NB4 (cell line): ENCODE measurements at regions not wholly inside any gene's neighbourhood (a gene's known extent, or its start where the extent isn't known, plus 50 kb on each side); places are given as distances from the start of the nearest gene placed in this dataset.

Experiments
- DNase-seq: peaks from one replicate; pipeline ENCODE4 v3.0.0; 2010; ENCODE audit warnings: low read depth
- H3K4me3 ChIP-seq: one replicate; pipeline ENCODE4 v1.5.1; 2011; ENCODE audit warnings: mild to moderate bottlenecking, low read depth, low read length, moderate library complexity
- CTCF ChIP-seq: IDR thresholded peaks from one replicate; pipeline ENCODE4 v1.5.1; 2012; ENCODE audit warnings: low read depth, low read length
- MAX ChIP-seq: IDR thresholded peaks from 2 replicates; pipeline ENCODE4 v1.6.1; 2011; ENCODE audit warnings: low read depth, low read length
- MYC ChIP-seq: IDR thresholded peaks from 2 replicates; pipeline ENCODE4 v1.6.1; 2011; ENCODE audit warnings: low read depth, low read length
- POLR2A ChIP-seq: IDR thresholded peaks from 2 replicates; pipeline ENCODE4 v1.6.1; 2011; ENCODE audit warnings: mild to moderate bottlenecking; ENCODE audit not compliant: insufficient read length; ENCODE audit errors: extremely low read depth

DNA sequence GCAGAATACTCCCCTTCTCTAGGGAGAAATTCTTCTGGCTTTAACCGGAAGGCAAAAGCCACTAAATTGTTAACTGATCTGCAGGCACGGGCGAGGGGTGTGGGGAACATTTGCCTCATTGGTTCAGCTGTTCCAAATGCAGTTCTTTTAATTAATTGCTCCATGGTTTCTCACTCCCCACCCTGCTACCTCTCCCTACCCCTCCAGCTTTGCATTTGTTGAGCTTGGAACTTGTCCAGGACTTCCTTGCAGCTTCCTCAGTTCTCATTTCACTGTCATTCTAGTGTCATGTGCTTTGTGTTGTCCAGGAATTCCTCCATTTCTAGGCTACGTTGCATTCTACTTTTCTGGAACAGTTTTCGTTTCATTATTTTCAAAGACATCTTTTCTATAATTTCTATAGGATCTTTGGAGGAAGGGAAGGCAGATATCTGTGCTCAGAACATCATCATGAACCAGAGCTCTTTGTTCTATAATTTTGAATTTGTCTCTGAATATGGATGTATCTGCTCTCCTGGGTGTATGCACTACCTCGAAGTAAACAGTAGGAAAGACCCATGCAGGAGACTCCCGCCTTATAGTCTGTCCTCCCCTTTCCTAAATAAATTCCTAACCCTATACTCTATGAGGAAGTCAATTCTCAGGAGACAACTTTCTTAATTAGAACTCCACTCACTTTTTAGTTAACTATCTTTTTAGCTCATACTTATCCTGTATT is 132.4 kb upstream of the LMO4 start:
- DNase-seq = no peak
- TF ChIP-seq MAX = no peak
- no peak for TF ChIP-seq MYC
- TF ChIP-seq POLR2A = no peak
- TF ChIP-seq CTCF = no peak
- no peak overlapping the region for H3K4me3 ChIP-seq

DNA sequence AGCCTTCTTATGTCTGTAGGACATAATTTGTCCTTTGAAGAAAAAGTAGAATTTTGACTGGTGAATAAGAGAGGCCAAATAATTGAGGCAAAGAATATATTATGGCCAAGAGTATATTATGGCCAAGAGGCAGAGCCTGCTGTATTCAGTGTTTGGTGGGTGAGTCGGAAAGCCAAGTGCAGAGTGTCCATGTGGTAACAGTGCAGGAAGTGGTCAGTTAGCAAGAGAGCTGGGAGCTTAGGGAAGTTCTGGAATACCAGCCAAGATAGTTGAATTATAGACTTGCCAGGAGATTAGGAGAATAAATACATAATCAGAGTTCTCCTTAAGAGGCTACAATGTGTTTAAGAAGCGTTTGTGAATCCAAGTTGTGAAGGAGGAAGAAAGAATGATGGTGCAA is 131.5 kb upstream of the LMO4 start:
- TF ChIP-seq MYC = no peak
- no peak for TF ChIP-seq MAX
- no peak for TF ChIP-seq POLR2A
- no peak for TF ChIP-seq CTCF
- H3K4me3 ChIP-seq = no peak overlapping the region
- no peak for DNase-seq

DNA sequence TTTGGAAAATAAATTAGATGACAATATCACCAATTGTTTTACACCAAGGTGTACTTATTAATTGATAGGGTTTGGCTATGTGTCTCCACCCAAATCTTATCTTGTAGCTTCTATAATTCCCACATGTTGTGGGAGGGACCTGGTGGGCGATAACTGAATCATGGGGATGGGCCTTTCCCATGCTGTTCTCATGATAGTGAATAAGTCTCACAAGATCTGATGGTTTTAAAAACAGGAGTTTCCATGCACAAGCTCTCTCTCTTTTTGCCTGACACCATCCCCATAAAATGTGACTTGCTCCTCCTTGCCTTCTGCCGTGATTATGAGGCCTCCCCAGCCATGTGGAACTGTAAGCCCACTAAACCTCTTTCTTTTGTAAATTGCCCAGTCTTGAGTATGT is 131.0 kb upstream of the LMO4 start:
- no peak for DNase-seq
- TF ChIP-seq CTCF = no peak
- no peak for TF ChIP-seq MAX
- TF ChIP-seq MYC = no peak
- no peak for TF ChIP-seq POLR2A
- H3K4me3 ChIP-seq = no peak overlapping the region

DNA sequence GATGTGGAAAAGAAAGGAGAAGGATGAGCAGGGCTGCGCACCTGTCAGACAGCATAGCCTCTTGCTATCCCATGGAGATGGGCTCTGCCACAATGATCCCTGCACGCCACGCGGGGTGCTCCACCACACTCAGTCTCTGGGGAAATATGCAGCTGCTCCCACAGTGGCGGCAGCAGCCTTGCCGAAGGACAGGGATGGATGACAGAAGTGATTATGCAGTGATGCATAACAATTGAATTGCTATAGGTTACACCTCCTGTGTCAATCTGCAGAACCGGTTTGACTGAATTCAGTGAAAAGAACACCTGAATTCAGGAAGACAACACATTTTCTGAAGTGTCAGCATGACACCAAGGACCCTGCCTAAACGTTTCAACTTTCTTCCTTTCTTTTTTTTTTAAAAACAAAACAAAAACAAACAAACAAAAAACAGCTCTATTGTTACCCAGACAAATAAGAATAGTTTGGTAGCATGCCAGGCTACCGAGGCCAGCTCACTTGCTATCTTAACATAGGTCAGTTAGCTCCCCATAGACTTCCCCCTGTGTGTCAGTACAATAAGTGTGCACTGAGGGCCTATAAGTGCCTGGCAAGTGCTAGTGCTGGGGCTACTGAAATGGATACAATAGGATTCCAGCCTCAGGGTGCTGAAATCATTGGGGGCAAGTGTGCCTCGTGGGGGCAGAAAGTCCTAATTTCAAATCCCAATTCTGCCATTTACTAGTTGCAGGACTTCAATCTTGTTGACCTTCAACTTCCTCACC is 127.6 kb upstream of the LMO4 start:
- TF ChIP-seq POLR2A = no peak
- no peak for TF ChIP-seq MYC
- no peak for TF ChIP-seq CTCF
- TF ChIP-seq MAX = no peak
- DNase-seq = no peak
- no peak overlapping the region for H3K4me3 ChIP-seq

DNA sequence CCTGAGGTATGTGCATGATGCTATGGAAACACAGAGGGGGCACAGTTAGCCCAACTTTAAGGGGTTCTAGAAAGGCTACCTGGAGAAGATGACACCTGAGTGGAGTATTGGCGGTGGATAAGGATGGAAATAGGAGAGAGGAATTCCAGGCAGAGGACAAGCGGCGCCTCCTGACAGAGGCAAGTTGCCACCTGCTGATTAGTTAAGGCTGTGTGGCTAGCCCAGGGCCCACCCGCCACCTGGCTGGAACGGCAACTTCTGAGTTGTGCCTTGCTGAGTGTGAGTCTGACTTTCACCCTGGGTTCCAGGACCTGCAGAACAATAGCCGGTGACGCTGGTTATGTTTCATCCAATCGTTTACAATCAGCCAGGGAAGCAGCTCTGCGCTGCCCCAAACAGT is 126.9 kb upstream of the LMO4 start:
- no peak for DNase-seq
- no peak overlapping the region for H3K4me3 ChIP-seq
- no peak for TF ChIP-seq MYC
- no peak for TF ChIP-seq MAX
- TF ChIP-seq CTCF = no peak
- TF ChIP-seq POLR2A = no peak
